ENCODE measurements at regions not wholly inside any gene's neighbourhood (a gene's known extent, or its start where the extent isn't known, plus 50 kb on each side); places are given as distances from the start of the nearest gene placed in this dataset.

DNA sequence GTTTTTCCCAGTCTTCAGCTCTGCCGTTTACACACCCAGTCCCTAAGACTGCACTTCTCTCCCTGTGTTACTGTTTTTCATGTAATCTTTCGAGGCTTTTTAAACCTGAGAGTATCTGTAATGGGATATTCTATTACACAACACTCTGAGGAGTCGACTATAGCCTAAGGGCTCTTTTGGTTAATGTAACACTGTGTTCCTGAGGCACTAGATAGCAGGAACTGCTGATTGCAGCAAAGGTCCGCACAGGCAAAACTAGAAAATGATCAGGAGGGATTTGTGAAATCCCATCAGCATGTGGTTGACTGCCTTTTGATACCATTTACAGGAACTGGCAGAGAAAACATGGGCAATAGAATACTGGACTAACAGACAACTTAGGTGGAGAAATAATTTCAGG, 512.3 kb upstream of the RAG2 start:
- TF ChIP-seq, protein P1, sequence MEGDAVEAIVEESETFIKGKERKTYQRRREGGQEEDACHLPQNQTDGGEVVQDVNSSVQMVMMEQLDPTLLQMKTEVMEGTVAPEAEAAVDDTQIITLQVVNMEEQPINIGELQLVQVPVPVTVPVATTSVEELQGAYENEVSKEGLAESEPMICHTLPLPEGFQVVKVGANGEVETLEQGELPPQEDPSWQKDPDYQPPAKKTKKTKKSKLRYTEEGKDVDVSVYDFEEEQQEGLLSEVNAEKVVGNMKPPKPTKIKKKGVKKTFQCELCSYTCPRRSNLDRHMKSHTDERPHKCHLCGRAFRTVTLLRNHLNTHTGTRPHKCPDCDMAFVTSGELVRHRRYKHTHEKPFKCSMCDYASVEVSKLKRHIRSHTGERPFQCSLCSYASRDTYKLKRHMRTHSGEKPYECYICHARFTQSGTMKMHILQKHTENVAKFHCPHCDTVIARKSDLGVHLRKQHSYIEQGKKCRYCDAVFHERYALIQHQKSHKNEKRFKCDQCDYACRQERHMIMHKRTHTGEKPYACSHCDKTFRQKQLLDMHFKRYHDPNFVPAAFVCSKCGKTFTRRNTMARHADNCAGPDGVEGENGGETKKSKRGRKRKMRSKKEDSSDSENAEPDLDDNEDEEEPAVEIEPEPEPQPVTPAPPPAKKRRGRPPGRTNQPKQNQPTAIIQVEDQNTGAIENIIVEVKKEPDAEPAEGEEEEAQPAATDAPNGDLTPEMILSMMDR (IDR thresholded peaks at IDR 0.05): no peak
- TF ChIP-seq, protein P2, sequence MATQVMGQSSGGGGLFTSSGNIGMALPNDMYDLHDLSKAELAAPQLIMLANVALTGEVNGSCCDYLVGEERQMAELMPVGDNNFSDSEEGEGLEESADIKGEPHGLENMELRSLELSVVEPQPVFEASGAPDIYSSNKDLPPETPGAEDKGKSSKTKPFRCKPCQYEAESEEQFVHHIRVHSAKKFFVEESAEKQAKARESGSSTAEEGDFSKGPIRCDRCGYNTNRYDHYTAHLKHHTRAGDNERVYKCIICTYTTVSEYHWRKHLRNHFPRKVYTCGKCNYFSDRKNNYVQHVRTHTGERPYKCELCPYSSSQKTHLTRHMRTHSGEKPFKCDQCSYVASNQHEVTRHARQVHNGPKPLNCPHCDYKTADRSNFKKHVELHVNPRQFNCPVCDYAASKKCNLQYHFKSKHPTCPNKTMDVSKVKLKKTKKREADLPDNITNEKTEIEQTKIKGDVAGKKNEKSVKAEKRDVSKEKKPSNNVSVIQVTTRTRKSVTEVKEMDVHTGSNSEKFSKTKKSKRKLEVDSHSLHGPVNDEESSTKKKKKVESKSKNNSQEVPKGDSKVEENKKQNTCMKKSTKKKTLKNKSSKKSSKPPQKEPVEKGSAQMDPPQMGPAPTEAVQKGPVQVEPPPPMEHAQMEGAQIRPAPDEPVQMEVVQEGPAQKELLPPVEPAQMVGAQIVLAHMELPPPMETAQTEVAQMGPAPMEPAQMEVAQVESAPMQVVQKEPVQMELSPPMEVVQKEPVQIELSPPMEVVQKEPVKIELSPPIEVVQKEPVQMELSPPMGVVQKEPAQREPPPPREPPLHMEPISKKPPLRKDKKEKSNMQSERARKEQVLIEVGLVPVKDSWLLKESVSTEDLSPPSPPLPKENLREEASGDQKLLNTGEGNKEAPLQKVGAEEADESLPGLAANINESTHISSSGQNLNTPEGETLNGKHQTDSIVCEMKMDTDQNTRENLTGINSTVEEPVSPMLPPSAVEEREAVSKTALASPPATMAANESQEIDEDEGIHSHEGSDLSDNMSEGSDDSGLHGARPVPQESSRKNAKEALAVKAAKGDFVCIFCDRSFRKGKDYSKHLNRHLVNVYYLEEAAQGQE (IDR thresholded peaks at IDR 0.05; ENCODE audit: insufficient read depth in 1 of 2, low read depth in 2 of 2, low read length in 1 of 2): no peak

Measured in Panc1 (cell line).